Right hindlimb (tissue), 1 donor: ENCODE measurements at regions not wholly inside any gene's neighbourhood (a gene's known extent, or its start where the extent isn't known, plus 50 kb on each side); places are given as distances from the start of the nearest gene placed in this dataset.
"Not testable (repeated sequence)": the region's sequence is repeated elsewhere in the genome, so short reads cannot be mapped to it uniquely, and the experiment has no call there.

ENCODE experiments used
- DNase-seq: peaks from one replicate; pipeline ENCODE4 v3.0.0-alpha.2; 2018

DNA sequence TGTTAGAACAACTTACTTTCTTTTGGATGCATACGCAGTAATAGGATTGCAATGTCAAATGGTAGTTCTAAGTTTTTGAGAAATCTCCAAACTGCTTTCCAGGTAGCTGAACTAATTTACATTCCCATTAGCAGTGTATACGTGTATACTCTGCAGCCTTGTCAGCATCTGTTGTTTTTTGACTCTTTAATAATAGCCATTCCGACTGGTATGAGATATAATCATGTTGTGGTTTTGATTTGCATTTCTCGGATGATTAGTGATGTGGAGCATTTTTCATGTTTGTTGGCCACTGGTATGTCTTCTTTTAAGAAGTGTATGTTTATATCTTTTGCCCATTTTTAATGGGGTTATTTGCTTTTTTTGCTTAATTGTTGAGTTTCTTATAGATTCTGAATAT lies 76.9 kb upstream of the HNRNPA1L2 start:
- not testable (repeated sequence) for DNase-seq

DNA sequence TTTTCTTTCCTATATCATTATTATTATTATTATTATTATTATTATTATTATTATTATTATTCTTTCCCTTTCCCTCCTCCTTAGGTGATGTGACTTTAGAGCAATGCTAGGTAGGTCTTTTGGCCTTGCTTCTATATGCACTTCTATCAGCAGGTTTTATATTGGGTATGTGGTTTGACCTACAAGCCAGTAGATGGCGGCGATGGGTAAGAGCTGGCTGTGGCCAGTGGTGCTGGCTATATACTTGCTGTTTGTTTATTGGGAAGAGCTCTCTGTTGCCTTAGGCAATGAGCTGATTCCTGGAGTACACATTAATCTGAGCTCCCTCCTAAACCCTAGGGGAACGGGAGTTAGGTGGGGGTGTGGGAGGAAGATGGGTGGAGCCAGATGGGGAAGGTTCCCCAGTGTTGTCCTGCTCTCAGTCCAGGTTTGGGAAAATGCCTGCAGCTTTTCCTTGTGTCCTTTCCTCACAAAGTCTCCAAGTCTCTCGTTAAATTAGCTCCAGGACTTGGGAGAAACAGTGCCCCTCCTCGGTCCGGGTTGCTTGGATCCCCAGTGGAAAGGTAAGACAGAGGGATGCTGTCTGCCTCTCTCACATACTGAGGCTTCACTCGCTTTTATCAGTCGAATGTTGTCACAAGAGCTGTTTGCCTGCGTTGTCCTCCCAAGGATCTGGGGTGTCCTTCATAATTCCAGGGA lies 72.2 kb upstream of the HNRNPA1L2 start:
- peak; percentile 17 for DNase-seq

DNA sequence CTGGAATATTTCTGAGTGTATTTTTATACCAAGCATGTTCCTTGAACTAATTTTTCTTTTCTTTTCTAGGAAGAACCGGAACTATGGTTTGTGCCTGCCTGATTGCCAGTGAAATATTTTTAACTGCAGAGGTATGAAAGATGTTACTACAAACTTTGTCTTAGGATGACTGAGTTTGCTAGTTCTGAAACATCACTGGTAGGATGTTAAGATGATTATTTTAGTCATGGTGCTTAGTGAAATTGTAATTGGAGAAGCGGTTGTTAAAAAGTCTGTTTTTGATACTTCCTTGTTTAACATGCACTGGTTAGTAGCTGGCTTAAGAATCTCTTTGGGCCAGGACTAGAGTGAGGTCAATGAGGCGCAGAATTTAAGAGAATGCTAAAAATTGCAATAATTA lies 71.1 kb upstream of the HNRNPA1L2 start:
- not testable (repeated sequence) for DNase-seq

DNA sequence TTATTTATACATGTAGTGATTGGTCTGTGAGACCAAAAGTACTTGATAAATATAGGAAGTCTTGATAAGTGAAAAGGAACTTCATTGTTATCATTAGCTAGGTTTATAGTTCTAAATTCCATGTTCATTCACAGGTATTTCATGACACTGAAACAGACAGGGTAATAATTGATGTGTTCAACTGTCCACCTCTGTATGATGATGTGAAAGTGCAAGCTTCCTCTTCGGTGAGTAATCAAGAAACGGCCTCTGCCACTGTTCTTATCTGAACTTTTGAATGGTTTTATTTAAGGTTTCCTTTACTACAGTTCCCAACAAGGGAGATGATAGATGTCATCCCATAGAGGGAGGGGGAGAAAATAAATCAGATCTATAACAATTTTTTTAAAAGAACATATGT lies 59.3 kb upstream of the HNRNPA1L2 start:
- not testable (repeated sequence) for DNase-seq
